ENCODE measurements at regions not wholly inside any gene's neighbourhood (a gene's known extent, or its start where the extent isn't known, plus 50 kb on each side); places are given as distances from the start of the nearest gene placed in this dataset.

DNA sequence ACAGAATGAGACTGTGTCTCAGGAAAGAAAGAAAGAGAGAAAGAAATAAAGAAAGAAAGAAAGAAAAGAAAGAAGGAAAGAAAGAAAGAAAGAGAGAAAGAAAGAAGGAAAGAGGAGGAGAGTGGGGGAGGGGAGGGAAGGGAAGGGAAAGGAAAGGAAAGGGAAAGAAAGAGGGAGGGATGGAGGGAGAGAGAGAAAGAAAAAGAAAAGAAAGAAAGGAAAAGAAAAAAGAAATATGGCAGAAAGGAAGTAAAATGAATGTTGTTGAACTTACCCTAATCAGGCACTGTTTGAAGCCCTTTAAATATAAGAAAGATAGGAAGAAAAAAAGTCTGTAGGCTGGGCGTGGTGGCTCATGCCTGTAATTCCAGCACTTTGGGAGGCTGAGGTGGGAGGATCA is 276.1 kb downstream of the INSC start:
- no peak for DNase-seq

DNA sequence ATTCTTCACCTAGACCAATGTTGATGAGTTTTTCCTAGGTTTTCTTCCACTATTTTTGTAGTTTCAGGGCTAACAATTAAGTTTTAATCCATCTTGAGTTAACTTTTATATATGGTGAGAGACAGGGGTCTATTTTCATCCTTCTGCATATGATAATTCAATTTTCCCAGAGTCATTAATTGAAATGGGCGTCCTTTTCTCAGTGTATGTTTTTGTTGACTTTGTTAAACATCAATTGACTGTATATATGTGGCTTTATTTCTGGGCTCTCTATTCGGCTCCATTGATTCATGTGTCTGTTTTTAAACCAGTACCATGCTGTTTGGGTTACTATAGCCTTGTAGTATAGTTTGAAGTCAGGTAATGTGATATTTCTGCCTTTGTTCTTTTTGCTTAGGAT is 282.1 kb downstream of the INSC start:
- DNase-seq, result no peak

DNA sequence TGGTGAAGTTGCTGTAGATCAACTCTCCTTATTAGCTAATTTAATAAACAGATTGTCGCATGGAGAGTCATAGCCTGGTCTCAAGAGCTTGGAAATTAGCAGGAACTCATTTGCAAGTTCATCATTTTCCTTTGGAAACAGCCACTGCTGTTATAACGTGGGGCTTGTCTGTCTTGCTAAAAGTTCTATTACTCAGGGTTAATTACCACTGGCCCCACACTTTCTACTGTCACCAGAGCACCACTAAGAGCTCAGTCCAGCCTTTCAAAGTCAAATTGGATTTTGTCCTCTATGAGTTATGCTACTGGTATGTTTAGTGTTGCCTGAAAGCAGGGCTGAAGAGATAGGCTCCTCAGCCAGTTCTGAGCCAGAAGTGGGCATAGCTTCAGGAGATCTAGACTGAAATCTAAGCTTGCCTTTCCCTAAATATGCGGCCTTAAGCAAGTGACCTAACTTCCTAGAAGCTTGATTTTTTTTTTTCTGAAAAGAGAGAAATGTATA is 292.2 kb downstream of the INSC start:
- no peak for DNase-seq

- no peak for DNase-seq
These were observed 297.3 kb downstream of the INSC start for GRCh38 chr11:15412054-15412453.

- DNase-seq, result no peak
These were observed 304.2 kb downstream of the INSC start for GRCh38 chr11:15418921-15419320.

DNA sequence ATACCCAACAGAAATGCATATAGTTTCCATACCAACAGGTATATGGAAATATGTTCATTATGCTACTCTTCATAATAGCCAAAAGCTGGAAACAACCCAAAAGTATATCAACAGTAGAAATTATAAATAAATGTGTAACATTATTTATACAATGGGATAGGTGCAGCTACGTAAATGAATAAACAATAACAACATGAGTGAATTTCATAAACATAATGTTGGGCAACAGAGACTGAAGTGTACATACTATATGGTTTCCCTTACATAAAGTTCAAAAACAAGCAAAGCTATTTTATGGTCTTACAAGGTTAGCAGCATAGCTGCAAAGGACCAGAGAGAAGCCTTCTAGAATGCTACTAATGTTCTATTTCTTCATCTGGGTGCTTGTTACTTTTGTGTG is 305.0 kb downstream of the INSC start:
- no peak for DNase-seq

DNA sequence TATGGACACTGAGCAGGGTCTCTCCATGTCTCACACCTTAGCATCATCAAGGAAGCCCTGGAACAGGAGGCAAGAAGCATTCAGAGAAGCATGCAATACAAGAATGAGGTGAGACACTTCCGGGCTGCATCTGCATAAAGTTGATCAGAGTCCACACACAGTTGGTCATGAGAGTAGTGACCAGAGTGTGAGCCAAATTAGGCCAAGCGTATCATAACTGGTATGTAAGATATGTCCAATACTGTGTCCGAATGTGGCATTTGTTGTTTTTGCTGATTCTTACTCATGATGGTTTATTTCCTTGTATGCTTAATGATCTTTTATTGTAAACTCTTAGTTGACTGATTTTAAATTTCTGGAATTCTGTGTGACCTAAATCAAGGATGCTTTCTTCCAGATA is 315.7 kb downstream of the INSC start:
- no peak for DNase-seq

GRCh38 chr11:15434529-15434928 is 319.8 kb downstream of the INSC start:
- DNase-seq, result no peak

DNA sequence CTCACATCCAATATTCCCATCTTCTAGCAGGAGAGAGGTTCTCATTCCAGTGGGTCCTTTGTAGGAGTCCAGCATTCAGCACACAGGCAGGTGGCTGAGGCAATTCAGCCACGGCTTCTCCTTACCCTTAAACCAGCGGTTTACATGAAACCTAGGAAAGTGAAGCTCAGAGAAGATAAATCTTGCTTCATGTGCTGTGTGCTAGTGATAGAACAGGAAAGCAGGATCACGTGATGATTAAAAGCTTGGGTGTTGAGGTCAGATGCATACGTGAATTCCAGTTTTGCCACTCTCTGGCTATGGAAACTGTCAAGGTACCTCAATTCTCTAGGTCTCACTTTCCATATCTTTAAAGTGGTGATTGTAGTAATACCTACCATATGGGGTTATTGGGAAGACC is 331.6 kb downstream of the INSC start:
- no peak for DNase-seq

- no peak for DNase-seq
These were observed 332.2 kb downstream of the INSC start for GRCh38 chr11:15446929-15447328.

DNA sequence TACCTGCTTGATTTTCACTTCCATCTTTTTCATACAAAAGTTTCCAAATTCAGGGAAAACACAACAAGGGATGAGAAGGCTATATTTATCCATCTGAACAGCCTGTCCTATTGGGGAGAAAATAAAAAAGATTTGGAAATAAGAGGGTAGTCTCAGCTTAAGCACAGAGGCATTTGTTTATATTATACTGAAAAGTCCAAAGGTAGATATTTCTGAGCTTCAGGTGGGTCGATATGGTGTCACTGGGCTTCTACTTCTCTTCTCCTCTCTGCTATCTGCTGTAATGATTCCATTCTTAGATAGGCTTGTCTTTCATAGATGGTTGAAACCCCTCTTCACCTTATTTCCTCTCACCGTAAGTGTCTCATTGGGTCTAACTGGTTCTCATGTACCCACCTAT is 337.0 kb downstream of the INSC start:
- no peak for DNase-seq

GRCh38 chr11:15453211-15453765 is 338.6 kb downstream of the INSC start:
- no peak for DNase-seq

- no peak for DNase-seq
These were observed 353.7 kb downstream of the INSC start for GRCh38 chr11:15468466-15468865.

DNA sequence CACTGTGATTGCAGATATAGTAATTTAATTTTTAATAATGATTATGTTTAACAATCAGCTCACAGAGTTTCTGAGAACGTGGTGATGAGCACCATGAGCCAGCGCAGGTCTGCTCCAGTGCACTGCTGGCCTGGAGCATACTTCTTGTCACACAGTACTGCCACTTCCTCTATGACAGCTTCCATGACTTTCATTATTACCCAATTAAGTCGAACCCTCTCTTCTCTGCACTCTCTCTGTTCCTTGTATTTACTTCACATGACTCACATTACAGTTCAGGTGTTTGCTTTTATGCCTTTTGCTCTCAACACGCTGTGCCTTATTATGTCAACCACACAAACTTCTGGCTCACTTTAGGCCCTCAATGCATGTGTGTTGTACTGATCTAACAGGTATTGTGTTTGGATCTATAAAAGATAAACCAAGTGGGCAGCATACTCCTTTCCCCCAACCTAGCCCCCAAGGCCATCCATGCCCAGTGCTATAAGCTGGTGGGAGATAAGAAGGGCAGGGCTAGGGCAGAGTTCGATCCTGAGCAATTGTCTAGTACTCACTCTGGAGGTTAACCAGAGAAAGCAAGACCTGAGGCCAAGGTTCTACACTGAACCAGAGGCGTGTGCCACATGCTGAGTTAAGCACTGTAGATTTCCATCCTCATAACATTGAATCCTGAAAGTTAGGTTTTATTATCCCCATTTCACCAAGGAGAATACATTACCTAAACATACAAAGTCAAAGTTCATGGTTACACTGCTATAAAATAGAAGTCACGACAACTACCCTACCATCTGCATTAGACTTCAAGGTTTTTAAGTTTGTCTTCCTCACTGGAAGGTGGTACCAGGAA is 356.5 kb downstream of the INSC start:
- no peak for DNase-seq

DNA sequence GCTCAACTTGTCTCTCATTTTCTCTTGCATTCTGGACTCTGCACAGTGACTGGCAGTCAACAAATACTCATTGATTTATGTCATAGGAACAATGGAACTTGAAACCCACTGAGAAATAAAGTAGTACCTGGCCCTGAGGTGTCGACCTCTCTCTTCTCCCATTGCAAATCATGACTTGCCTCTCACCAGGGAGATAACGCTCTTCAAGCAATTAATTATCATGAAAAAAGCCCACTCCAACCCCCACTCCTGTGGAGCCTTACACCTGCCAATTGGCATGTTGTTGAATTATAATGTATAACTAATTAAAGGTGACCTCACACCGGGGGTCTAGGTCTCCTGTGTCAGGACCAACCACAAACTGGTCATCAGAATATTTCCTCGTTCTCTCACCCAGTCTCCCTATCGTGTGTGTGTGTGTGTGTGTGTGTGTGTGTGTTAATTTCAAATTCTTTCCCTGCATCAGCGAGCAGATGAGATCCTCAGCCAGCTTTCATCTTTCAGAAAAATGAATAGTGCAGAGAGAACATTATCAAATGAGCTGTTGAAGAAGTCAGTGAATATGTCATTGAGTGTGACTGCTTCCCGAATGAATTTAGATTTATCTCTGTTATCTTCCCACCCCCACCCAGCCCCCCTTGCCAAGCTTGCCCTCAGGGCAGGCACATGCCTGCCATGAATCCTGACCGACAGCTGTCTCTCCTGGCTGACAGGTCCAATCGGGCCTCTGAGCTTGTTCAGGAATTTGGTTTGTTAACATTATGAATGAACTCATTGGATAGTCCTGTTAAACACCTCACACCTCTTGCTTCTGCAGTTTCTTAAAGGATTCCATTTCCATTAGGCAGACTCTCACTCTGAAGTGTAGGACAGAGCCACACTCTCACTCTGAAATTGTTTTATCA is 357.4 kb downstream of the INSC start:
- DNase-seq, result no peak

DNA sequence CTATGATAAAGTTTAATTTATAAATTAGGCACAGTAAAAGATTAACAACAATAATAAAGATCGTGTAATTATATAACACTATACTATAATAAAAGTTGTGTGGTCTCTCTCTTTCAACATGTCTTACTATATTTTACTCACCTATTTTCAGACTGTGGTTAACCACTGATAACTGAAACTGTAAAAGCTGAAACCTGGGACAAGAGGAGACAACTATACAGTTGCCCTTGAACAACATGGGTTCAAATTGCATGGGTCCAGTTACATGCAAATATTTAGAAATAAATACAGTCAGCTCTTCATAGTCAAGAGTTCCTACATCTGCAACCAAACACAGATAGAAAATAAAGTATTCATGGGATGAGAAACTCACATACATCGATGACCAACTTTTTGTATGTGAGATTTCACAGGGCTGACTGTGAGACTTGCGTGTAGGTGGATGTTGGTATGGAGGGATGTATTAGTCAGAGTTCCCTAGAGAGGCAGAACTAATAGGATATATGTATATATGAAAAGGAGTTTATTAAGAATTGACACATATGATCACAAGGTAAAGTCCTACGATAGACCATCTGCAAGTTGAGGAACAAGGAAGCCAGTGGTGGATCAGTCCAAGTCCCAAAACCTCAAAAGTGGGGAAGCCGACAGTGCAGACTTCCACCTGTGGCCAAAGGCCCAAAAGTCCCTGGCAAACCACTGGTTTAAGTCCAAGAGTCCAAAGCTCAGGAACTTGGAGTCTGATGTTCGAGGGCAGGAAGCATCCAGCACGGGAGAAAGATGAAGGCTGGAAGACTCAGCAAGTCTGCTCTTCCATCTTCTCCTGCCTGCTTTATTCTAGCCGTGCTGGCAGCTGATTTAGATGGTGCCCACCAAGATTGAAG is 359.5 kb downstream of the INSC start:
- DNase-seq, result no peak

GRCh38 chr11:15476371-15476917 is 361.7 kb downstream of the INSC start:
- DNase-seq, result no peak

DNA sequence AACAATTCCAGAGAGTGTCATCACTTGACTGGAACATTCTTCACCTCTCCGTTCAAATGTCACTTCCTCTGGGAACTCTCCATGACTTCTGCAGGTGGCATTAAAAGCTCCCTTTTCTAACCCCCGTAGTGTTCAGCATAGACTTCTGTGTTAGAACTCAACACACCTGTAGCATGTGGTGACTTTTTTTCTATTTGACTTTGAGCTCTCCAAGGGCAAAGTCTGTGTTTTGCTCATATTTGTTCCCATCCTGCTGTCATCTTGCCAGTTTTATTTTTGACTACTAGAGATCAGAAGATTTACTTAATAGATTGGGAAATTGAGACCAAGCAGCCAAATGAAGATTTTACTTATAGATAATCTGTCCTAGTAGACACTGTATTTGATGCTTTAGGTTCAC is 367.1 kb downstream of the INSC start:
- no peak for DNase-seq

DNA sequence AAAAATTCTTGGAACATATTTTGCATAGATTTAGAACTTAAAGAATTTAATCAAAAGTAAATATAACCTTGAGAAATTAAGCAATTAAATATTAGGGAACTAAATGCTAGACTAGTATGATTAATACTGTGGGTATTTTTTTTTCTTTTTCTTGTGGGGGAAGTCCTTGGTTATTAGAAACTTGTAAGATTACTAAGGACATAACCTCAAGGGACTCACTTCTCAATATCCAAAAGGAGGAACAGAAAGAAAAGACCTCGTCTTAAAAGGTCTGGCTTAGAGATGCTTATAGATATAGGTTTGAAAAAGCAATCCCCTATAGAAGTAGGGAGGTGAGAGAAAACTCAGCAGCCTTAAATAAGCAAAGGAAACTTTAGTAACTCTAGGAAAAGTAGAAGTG is 368.5 kb downstream of the INSC start:
- no peak for DNase-seq

DNA sequence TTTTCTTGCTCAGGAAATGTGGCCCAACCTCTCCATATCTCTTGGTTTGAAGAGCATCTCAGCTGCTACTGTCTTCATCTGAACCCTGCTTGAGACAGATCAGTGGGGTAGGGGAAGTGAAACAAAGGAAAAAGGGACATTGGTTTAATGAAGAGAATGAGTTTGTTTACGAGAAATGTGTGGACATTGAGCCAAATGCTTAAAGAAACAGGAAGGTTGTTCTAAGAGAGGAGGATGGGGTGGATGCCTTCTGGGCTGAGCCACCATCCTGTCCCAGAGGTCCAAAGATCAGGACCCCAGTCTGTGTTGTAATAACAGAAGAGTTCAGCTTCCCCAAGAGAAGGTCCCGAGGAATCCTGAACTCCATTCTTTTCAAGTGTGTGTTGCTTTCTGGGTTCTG is 369.7 kb downstream of the INSC start:
- no peak for DNase-seq

- DNase-seq, result no peak
These were observed 370.7 kb downstream of the INSC start for GRCh38 chr11:15485432-15485831.

- DNase-seq, result no peak
These were observed 374.6 kb downstream of the INSC start for GRCh38 chr11:15489281-15489680.

Data from T-helper 1 cell (primary cell).